NCI-H2196 (cell line): ENCODE measurements at regions not wholly inside any gene's neighbourhood (a gene's known extent, or its start where the extent isn't known, plus 50 kb on each side); places are given as distances from the start of the nearest gene placed in this dataset.
A peak's percentile ranks its signal among the peaks of the same experiment; 100 is the strongest.

Experiments
- DNase-seq: peaks from one replicate; lab custom pipeline; 2025; ENCODE audit not compliant: unreplicated experiment; lab: John Stamatoyannopoulos, UW

GRCh38 chr12:4969405-4969804, 59.7 kb downstream of the KCNA1 start:
- DNase-seq = no peak

- DNase-seq = no peak
Observed at GRCh38 chr12:4974217-4974616, 64.5 kb downstream of the KCNA1 start.

DNA sequence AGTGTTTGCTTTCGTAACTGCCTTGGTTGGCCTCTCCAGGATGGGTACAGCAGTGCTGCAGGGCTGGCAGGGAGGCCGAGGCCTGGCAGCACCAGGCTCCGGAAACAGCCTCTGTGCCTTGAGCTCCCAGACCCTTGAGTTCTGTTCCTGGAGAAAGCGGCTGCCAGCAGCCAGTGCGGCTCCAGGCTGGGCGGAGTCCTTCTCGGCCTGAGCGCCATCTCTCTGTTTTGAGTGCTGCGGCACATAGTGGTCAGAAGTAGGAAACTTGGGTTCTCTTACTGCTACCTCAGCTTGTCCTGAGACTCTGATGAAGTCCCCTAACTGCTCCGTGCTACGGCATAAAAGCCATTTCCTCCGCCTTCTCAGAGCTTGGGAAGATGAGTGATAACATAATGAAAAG, 65.9 kb downstream of the KCNA1 start:
- DNase-seq = no peak

GRCh38 chr12:4977102-4977501, 66.6 kb upstream of the KCNA5 start:
- no peak for DNase-seq

- DNase-seq = no peak
Observed at GRCh38 chr12:4978737-4979136, 64.9 kb upstream of the KCNA5 start.

GRCh38 chr12:4979737-4980136, 63.9 kb upstream of the KCNA5 start:
- no peak for DNase-seq

GRCh38 chr12:4984344-4984743, 59.3 kb upstream of the KCNA5 start:
- DNase-seq = no peak

DNA sequence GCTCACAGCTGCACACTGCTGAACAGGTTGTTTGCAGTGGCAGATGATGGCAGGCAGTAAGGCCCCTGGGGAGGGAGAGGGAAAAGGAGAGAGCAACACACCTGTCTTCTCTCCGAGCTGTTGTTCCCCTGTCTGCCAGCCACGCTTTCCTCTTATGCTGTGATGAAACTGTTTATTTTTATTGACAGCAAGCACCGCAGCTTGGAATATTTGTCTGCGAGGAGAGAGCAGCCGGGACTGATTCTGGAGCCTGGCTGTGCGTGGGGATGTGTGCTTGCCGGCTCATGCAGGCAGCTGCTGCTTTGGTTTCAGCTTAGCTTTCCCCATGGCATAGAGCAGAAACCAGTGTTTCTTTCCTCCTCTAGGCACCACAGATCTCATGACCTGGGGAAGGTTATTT, 58.7 kb upstream of the KCNA5 start:
- DNase-seq = no peak

GRCh38 chr12:4985820-4986219, 57.9 kb upstream of the KCNA5 start:
- DNase-seq = no peak

- peak; percentile 46 for DNase-seq
Observed at GRCh38 chr12:4987076-4988046, 56.3 kb upstream of the KCNA5 start.

DNA sequence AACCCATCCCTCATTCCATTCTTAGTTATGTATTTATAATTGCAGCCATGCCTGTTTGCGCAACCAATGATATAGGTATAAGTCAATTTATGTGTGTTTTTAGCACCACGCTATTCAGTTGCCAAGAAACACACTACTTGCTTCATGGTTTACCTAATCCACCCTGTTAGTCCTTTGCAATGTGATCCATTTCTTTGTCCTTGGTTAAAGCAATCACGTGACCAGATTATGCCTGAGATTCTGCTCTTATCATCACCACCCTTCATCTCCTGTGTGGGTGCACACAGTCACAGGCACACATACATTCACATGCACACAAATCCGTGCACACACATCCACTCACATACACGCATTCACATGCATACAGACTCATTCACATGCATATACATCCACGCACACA, 52.3 kb upstream of the KCNA5 start:
- DNase-seq = peak; percentile 49

DNA sequence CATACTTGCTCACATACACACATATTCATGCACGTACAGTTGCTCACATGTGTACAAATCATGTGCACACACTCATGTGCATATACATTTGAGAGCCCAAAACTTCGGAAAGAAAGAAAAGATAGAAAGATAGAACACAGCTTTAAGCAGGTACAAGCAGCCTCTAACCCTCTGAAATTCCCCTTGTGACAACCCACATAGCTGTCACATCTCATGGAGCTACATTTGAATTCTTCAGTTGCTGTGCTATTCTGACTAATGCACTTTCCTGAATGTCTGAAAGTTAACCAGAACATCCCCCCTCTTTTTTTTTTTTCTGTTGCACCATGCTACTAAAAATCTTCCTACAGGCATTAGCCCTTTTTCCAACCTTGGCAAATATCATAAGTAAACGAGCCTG, 51.9 kb upstream of the KCNA5 start:
- DNase-seq = no peak

- no peak for DNase-seq
Observed at GRCh38 chr12:4992871-4993270, 50.8 kb upstream of the KCNA5 start.
